ENCODE measurements at regions not wholly inside any gene's neighbourhood (a gene's known extent, or its start where the extent isn't known, plus 50 kb on each side); places are given as distances from the start of the nearest gene placed in this dataset.
"Not testable (repeated sequence)": the region's sequence is repeated elsewhere in the genome, so short reads cannot be mapped to it uniquely, and the experiment has no call there.

- no peak for DNase-seq (ENCODE audit: low read depth)
These were observed 154.6 kb upstream of the AHI1 start for GRCh38 chr6:135651964-135652755.

DNA sequence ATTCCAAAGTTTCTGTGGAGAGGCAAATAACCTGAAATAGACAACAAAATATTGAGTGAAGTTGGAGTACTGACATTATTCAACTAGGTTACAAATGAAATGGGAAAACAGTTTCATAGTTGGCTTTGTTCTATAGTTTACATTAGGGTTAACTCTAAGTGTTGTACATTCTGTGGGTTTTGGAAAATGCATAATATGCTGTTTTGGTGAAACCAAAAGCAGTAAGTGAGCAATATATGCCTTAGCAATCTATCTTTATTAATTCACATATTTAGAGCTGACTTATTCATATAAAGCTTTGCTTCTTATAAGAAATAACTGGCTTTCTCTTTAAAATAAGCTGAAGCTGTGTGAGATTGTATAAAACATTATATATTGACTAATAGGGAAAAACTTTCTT lies 157.5 kb upstream of the AHI1 start:
- no peak for DNase-seq (ENCODE audit: low read depth)

GRCh38 chr6:135657207-135657606 lies 159.7 kb upstream of the AHI1 start:
- DNase-seq (ENCODE audit: low read depth): no peak

GRCh38 chr6:135658481-135658880 lies 160.9 kb upstream of the AHI1 start:
- DNase-seq (ENCODE audit: low read depth): no peak

- DNase-seq (ENCODE audit: low read depth): no peak
These were observed 161.4 kb upstream of the AHI1 start for GRCh38 chr6:135658916-135659315.

GRCh38 chr6:135664527-135664926 lies 167.0 kb upstream of the AHI1 start:
- no peak for DNase-seq (ENCODE audit: low read depth)

DNA sequence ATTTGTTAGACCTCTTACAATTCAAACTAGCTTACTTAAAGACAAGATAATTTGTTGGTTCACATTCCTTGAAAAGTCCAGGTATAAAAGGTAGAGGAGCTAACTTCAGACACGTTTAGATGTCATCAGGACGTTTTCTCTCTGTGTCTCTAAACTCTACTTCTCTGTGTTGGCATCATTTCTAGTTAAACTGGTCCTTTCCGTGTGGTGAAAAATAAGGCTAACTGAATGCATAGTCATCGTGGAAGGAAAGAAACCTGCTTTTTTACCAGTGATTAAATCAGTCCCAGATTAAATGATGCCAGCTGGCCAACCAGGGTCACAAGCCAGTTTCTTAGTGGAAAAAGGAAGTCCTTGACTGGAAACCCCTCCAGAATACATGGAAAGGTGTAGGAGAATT lies 168.4 kb upstream of the AHI1 start:
- no peak for DNase-seq (ENCODE audit: low read depth)

- no peak for DNase-seq (ENCODE audit: low read depth)
These were observed 170.3 kb upstream of the AHI1 start for GRCh38 chr6:135667691-135668455.

GRCh38 chr6:135672256-135672655 lies 174.7 kb upstream of the AHI1 start:
- DNase-seq (ENCODE audit: low read depth): no peak

GRCh38 chr6:135673501-135674309 lies 176.2 kb upstream of the AHI1 start:
- DNase-seq (ENCODE audit: low read depth): no peak

- DNase-seq (ENCODE audit: low read depth): no peak
These were observed 176.5 kb upstream of the PDE7B start for GRCh38 chr6:135675026-135675425.

GRCh38 chr6:135675862-135676261 lies 175.6 kb upstream of the PDE7B start:
- DNase-seq (ENCODE audit: low read depth): no peak

GRCh38 chr6:135680964-135681913 lies 170.3 kb upstream of the PDE7B start:
- DNase-seq (ENCODE audit: low read depth): no peak

GRCh38 chr6:135686784-135687301 lies 164.7 kb upstream of the PDE7B start:
- DNase-seq (ENCODE audit: low read depth): no peak

- not testable (repeated sequence) for DNase-seq (ENCODE audit: low read depth)
These were observed 163.0 kb upstream of the PDE7B start for GRCh38 chr6:135688476-135688875.

GRCh38 chr6:135692426-135692825 lies 159.1 kb upstream of the PDE7B start:
- DNase-seq (ENCODE audit: low read depth): no peak

DNA sequence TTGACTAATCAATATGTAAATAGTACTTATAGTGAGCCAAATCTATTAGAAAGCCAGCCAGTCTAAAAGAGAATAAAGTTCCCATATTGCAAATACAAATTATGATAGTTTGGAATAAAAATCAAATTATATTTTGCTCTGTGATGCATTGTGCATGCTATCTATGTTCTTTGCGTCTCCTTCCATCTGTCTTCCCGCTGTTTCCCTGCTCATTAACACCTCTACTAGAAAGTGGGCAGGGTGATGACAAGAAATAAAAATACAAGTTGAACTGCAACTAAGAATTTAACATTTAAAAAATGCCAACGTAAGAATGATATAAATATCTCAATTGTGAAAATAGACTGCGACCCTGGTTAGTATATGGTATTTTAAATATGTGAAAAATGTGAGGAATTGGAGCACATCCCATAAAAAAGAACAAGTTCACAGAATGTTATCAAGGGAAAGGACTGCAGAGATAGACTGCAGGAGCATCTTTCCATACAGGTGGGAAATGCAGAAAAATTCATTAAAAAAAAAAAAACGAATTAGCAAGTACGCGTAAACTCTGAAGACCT lies 157.6 kb upstream of the PDE7B start:
- DNase-seq (ENCODE audit: low read depth): no peak

- no peak for DNase-seq (ENCODE audit: low read depth)
These were observed 151.8 kb upstream of the PDE7B start for GRCh38 chr6:135699705-135700104.

DNA sequence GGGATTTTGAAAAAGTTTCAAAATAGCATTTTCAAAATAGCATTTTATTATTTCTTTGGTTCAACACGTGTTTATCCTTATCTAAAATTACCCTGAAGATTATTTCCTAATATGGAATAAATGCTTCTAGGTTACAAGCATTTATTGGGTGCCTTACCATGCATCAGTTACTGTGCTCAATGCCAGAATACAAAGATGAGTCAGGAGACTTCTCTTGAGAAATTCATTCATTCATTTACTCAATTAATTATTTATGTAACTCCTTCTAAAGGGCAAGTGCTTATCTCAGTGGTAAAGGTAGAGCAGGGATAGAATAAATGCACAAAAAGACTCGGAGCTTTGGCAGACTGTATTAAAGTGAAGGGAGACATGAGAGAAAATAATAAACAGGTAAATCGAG lies 150.1 kb upstream of the PDE7B start:
- no peak for DNase-seq (ENCODE audit: low read depth)

GRCh38 chr6:135703007-135703406 lies 148.5 kb upstream of the PDE7B start:
- no peak for DNase-seq (ENCODE audit: low read depth)

- DNase-seq (ENCODE audit: low read depth): no peak
These were observed 147.9 kb upstream of the PDE7B start for GRCh38 chr6:135703621-135704020.

All from stimulated activated CD8-positive, alpha-beta memory T cell treated with anti-CD3 and anti-CD28 coated beads, Interleukin-12 subunit alpha, Interleukin-12 subunit beta, amount 100 ng/mL, for 1 hour (primary cell).